IMR-90 (cell line): ENCODE measurements at regions not wholly inside any gene's neighbourhood (a gene's known extent, or its start where the extent isn't known, plus 50 kb on each side); places are given as distances from the start of the nearest gene placed in this dataset.

Source experiments
- CEBPB ChIP-seq: IDR thresholded peaks from 2 replicates; pipeline ENCODE4 v1.6.1; 2012; ENCODE audit warnings: low read depth, low read length, improper control_type of control experiment
- CTCF ChIP-seq: conservative IDR thresholded peaks from 2 replicates; pipeline ENCODE4 v1.5.1; 2012; ENCODE audit warnings: mild to moderate bottlenecking, low read depth, low read length, improper control_type of control experiment
- FOS ChIP-seq: fragments of 150-350 bp; IDR thresholded peaks from 2 replicates; pipeline ENCODE4 v1.6.1; 2016; ENCODE audit warnings: low read depth, low read length
- MAZ ChIP-seq: IDR thresholded peaks from 2 replicates; pipeline ENCODE4 v1.6.1; 2012; ENCODE audit warnings: low read depth, mild to moderate bottlenecking, low read length, improper control_type of control experiment, moderate library complexity, borderline replicate concordance
- POLR2A ChIP-seq: IDR thresholded peaks from 2 replicates; pipeline ENCODE4 v1.6.1; 2012; ENCODE audit warnings: mild to moderate bottlenecking, low read depth, low read length
- RAD21 ChIP-seq: IDR thresholded peaks from 2 replicates; pipeline ENCODE4 v1.6.1; 2012; ENCODE audit warnings: low read length, improper control_type of control experiment
- RCOR1 ChIP-seq: IDR thresholded peaks from 2 replicates; pipeline ENCODE4 v1.6.1; 2012; ENCODE audit warnings: mild to moderate bottlenecking, low read length, improper control_type of control experiment; ENCODE audit not compliant: insufficient replicate concordance

- TF ChIP-seq POLR2A (no peak), FOS (no peak), RCOR1 (no peak), CEBPB (no peak), CTCF (no peak), MAZ (no peak), RAD21 (no peak)
Observed at GRCh38 chr19:30865511-30865910, 483.7 kb downstream of the TSHZ3 start.
